Breast epithelium (tissue), 3 donors: ENCODE measurements at regions not wholly inside any gene's neighbourhood (a gene's known extent, or its start where the extent isn't known, plus 50 kb on each side); places are given as distances from the start of the nearest gene placed in this dataset.

ENCODE experiments used
- CTCF ChIP-seq, 3 donors: fragments of 450-650 bp; IDR thresholded peaks; one replicate each; pipeline ENCODE4 v1.5.1; 2016 to 2017; ENCODE audit warnings: antibody characterized with exemption in 3 of 3, mild to moderate bottlenecking in 3 of 3, moderate library complexity in 3 of 3
- POLR2A ChIP-seq: fragments of 450-650 bp; IDR thresholded peaks from one replicate; pipeline ENCODE4 v1.6.1; 2016; ENCODE audit warnings: antibody characterized with exemption, mild to moderate bottlenecking, moderate library complexity
- POLR2AphosphoS5 ChIP-seq, 3 donors: sonication (generic); formaldehyde crosslinking; IDR thresholded peaks; one replicate each; pipeline ENCODE4 v1.6.1; 2017; ENCODE audit warnings: antibody characterized with exemption in 3 of 3

- no peak for TF ChIP-seq POLR2A
- TF ChIP-seq CTCF (IDR thresholded peaks at IDR 0.05), result no peak
- no peak for TF ChIP-seq POLR2AphosphoS5 (IDR thresholded peaks at IDR 0.05)
Measured at GRCh38 chr2:150224321-150224720, 263.1 kb downstream of the RND3 start.
